Stomach (tissue), 8 donors: ENCODE measurements at regions not wholly inside any gene's neighbourhood (a gene's known extent, or its start where the extent isn't known, plus 50 kb on each side); places are given as distances from the start of the nearest gene placed in this dataset.
"Not testable (repeated sequence)": the region's sequence is repeated elsewhere in the genome, so short reads cannot be mapped to it uniquely, and the experiment has no call there.

Experiments
- DNase-seq, 2 donors: peaks; one replicate each; pipeline versions ENCODE4 v3.0.0 to v3.0.0-alpha.2; 2013 to 2019
- H3K27ac ChIP-seq, 5 donors: fragments of 200-600 bp in 4 of 5; sonication (generic) in 4 of 5; one replicate each; pipeline ENCODE4 v1.5.1; 2013 to 2019; ENCODE audit warnings: mild to moderate bottlenecking in 1 of 5, moderate library complexity in 1 of 5
- H3K27me3 ChIP-seq, 3 donors: fragments of 200-600 bp; sonication (generic); one replicate each; pipeline ENCODE4 v1.5.1; 2017 to 2019; ENCODE audit warnings: mixed run types in 1 of 3
- H3K36me3 ChIP-seq, 4 donors: fragments of 200-600 bp; sonication (generic); 1 replicate in 3 of 4; 2 replicates in 1 of 4; pipeline ENCODE4 v1.5.1; 2016 to 2019
- H3K4me1 ChIP-seq, 4 donors: fragments of 200-600 bp; sonication (generic); one replicate each; pipeline ENCODE4 v1.5.1; 2016 to 2019
- H3K4me3 ChIP-seq, 4 donors: fragments of 200-600 bp; sonication (generic) in 3 of 4; one replicate each; pipeline ENCODE4 v1.5.1; 2016 to 2019; ENCODE audit warnings: mild to moderate bottlenecking in 1 of 4
- H3K9me3 ChIP-seq, 4 donors: fragments of 200-600 bp; sonication (generic); one replicate each; pipeline ENCODE4 v1.5.1; 2016 to 2019
- WGBS, 5 donors: extraction: QIAGEN DNeasy Blood & Tissue Kit in 3 of 5; methylation state at CpG; one replicate each; pipeline versions ENCODE4 v1.1.5 to v1.1.7; 2013 to 2018; 5-methylcytosine and 5-hydroxymethylcytosine counted together
- intact Hi-C: fragments of 100-400 bp; cut with DNase I; formaldehyde crosslinking; loops from one replicate; pipeline ENCODE4 v1.15.1; 2023; ENCODE audit warnings: low total_unique reads
- donor health status: healthy with polysubstance abuse.
- donor health status: Bipolar disorder and iron deficiency.
- donor health status: healthy.

DNA sequence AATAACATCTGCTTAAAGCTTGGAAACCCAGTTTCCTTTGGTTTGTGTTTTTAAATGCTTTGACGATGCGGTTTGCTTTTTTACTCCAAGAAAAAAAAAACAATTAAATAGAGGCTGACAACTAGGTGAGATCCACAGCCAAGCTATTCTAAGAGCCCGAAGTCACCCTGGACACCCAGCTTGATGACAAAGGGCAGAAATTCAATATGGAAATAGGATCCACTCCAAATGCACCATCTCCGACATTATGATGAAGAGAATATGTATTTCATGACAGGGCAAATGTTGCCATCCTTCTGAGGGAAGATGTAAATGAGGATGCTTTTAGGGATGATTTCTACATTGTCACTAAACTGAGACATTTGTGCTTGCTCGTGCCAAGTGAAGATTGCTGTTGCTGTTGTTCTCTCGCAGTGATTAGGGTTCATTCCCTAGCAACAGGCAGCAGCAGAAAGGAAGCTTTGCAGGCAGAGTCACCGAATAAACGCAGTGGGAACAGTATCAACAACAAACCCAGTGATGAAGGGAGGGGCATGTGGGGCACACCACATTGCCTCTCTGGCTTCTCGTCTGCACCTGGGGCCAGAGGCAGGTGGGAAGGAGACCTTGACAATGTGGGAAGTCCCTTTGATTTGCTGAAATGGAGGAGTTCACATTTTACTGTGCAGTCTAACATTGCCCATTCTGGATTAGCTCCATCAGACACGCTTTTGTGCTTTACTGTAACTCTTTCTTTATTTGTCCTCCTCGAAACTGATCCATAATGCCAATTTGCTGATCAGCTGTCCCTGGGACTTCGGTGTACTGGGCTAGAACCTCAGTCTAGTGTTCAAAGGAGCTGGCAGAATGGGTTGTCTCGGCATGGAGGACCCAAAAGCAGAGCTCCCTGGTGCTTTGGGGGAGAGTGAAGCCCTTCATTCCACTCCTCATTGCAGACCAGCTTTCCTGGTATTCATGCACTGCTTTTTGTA is 240.2 kb upstream of the PLGLB2 start:
- 54 to 86% (median 69%) methylated on average over 4 to 9 of the region's 13 CpGs for WGBS, 5 donors
- H3K4me3 ChIP-seq, DNase-seq, H3K4me1 ChIP-seq, H3K36me3 ChIP-seq, intact Hi-C loops, H3K27me3 ChIP-seq, H3K9me3 ChIP-seq: not testable (repeated sequence)
- H3K27ac ChIP-seq = peak overlapping the region in 2 of 5 donors; percentile 29 to 38

- DNase-seq, H3K4me3 ChIP-seq, intact Hi-C loops, H3K36me3 ChIP-seq, H3K27ac ChIP-seq, H3K4me1 ChIP-seq, H3K9me3 ChIP-seq, H3K27me3 ChIP-seq: not testable (repeated sequence)
- 49 to 72% (median 58%) methylated on average over 3 of the region's 8 CpGs for WGBS, 5 donors
Measured at GRCh38 chr2:87511195-87511778, 236.6 kb upstream of the PLGLB2 start.

- DNase-seq, H3K27ac ChIP-seq, H3K4me1 ChIP-seq, H3K36me3 ChIP-seq, H3K9me3 ChIP-seq, H3K4me3 ChIP-seq, H3K27me3 ChIP-seq, intact Hi-C loops: not testable (repeated sequence)
- 14 to 100% (median 45%) methylated on average over 1 to 2 of the region's 6 CpGs for WGBS, 5 donors
Measured at GRCh38 chr2:87512864-87513530, 234.9 kb upstream of the PLGLB2 start.

DNA sequence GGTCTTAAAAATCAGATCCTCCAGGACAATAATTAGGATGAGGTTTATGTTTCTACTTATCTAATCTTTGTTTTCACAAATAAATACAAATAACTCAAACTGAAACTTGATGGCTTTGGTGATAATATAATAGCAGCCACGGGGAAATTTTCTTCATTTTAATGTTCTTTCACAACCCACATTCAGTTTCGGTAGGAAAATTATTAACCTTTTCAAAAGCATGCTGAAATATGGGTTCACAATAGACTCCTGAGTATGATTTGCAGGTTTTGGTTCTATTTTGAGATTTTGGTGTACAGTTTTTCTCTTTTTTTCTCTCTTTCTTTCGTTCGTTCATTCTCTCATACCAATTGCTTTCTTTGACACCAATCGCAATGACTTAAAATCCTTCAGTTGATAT is 233.9 kb upstream of the PLGLB2 start:
- H3K9me3 ChIP-seq, H3K36me3 ChIP-seq, H3K4me3 ChIP-seq, H3K27me3 ChIP-seq, intact Hi-C loops, DNase-seq, H3K27ac ChIP-seq, H3K4me1 ChIP-seq: not testable (repeated sequence)
- WGBS, 5 donors = 23 to 68% (median 42%) methylated on average over 2 to 4 of the region's 5 CpGs

GRCh38 chr2:87514515-87514914 is 233.4 kb upstream of the PLGLB2 start:
- WGBS, 5 donors = no CpG with 5 or more reads among the region's 7 CpGs
- intact Hi-C loops = not testable (repeated sequence)

GRCh38 chr2:87515226-87515625 is 232.7 kb upstream of the PLGLB2 start:
- H3K36me3 ChIP-seq, DNase-seq, H3K27me3 ChIP-seq, H3K9me3 ChIP-seq, H3K4me3 ChIP-seq, H3K4me1 ChIP-seq, intact Hi-C loops: not testable (repeated sequence)
- 82 to 96% (median 89%) methylated on average over 1 to 2 of the region's 2 CpGs for WGBS, 5 donors
- peak overlapping the region in 1 of 5 donors; percentile 8 for H3K27ac ChIP-seq

More at GRCh38 chr2:87514515-87514914, 233.4 kb upstream of the PLGLB2 start:
- H3K9me3 ChIP-seq, H3K36me3 ChIP-seq, DNase-seq, H3K4me3 ChIP-seq, H3K27ac ChIP-seq, H3K27me3 ChIP-seq, H3K4me1 ChIP-seq: not testable (repeated sequence)

GRCh38 chr2:87515875-87516274 is 232.0 kb upstream of the PLGLB2 start:
- intact Hi-C loops, H3K27me3 ChIP-seq, H3K27ac ChIP-seq, H3K4me3 ChIP-seq, H3K4me1 ChIP-seq, DNase-seq, H3K9me3 ChIP-seq, H3K36me3 ChIP-seq: not testable (repeated sequence)
- 95 to 100% (median 98%) methylated on average over 1 to 2 of the region's 3 CpGs; no CpG with 5 or more reads in 1 of the 5 donors for WGBS, 5 donors

- H3K27me3 ChIP-seq, H3K36me3 ChIP-seq, H3K4me1 ChIP-seq, intact Hi-C loops, H3K4me3 ChIP-seq, H3K27ac ChIP-seq, H3K9me3 ChIP-seq: not testable (repeated sequence)
- DNase-seq = peak in 1 of 2 donors; percentile 12
- WGBS, 5 donors = 66 to 83% (median 80%) methylated on average over 4 to 7 of the region's 7 CpGs
Measured at GRCh38 chr2:87516369-87516967, 231.4 kb upstream of the PLGLB2 start.

DNA sequence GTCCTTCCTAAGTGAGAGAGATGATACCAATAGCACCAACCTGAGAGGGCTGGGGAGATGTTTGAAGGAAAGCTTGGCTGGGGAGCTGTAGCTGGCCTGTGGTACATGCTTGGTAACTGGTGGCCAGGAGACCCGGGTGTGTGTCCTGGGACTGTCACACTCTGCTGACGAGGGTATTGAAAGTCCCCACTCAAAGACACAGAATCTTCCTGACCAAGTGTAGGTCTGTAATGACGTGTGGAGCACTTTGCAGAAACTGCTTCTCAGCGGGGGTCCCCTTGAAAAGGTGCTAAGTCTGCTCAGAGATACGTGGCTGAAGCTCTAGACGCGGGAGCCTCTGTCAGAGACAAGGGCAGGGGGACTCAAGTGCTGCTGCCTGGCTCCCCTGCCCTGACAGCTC is 230.4 kb upstream of the PLGLB2 start:
- DNase-seq, H3K4me1 ChIP-seq, H3K4me3 ChIP-seq, intact Hi-C loops, H3K27me3 ChIP-seq, H3K27ac ChIP-seq, H3K36me3 ChIP-seq, H3K9me3 ChIP-seq: not testable (repeated sequence)
- WGBS, 5 donors = 27 to 81% (median 76%) methylated on average over 2 to 3 of the region's 7 CpGs

DNA sequence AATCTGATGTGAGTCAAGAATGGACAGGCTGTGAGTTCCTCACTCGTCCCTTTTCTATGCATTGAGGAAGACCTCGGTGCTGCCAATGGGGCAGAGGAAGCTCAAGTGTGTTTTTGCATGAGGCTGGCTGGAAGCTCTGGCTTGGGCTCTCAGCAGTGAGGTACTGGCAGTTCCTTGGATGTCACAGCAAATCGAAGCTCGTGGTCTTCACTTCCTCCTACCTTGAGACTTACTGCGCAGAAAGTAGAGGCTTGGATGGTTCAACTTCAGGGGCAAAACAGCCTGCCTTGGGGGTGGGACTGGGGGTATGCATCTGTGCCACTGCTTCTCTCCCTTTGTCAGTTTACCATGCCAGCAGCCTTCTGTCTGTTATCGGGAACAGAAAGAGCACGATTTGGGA is 229.8 kb upstream of the PLGLB2 start:
- H3K9me3 ChIP-seq, H3K36me3 ChIP-seq, H3K27me3 ChIP-seq, DNase-seq, H3K4me3 ChIP-seq, intact Hi-C loops, H3K4me1 ChIP-seq: not testable (repeated sequence)
- peak overlapping the region in 3 of 5 donors; percentile 43 to 51 (median 50) for H3K27ac ChIP-seq
- WGBS, 5 donors = 82 to 89% (median 83%) methylated on average over 3 to 7 of the region's 7 CpGs

DNA sequence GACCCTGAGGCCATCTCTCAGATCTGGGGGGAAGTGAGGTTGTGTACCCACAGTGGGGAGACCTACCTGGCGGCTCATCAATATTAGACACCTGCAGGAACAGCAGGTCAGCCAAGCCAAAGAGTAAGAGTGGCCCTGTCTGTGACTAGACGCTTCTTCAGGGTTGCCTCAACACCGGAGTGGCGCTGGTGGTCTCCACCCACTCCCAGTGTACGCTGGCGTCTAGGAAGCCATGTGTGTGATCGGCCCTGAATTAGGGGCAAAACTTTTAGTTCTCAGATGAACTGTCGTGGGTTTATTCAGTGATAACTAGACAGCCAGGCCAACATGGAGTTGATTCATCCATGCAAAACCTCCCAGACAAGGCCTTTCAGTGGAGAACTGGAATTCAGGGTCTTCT is 229.3 kb upstream of the PLGLB2 start:
- peak overlapping the region in 3 of 5 donors; percentile 43 to 51 (median 50) for H3K27ac ChIP-seq
- H3K36me3 ChIP-seq, H3K9me3 ChIP-seq, H3K4me3 ChIP-seq, H3K4me1 ChIP-seq, H3K27me3 ChIP-seq, DNase-seq, intact Hi-C loops: not testable (repeated sequence)
- WGBS, 5 donors = 87 to 96% (median 95%) methylated on average over 5 to 8 of the region's 8 CpGs
